HG02852 (cell line): ENCODE measurements at regions not wholly inside any gene's neighbourhood (a gene's known extent, or its start where the extent isn't known, plus 50 kb on each side); places are given as distances from the start of the nearest gene placed in this dataset.
"Not testable (repeated sequence)": the region's sequence is repeated elsewhere in the genome, so short reads cannot be mapped to it uniquely, and the experiment has no call there.

Experiments used
- ATAC-seq: cut with Tn5 transposase; IDR thresholded peaks from one replicate; pipeline ENCODE4 v1.9.1; 2021; ENCODE audit warnings: mild to moderate bottlenecking, moderate library complexity; ENCODE audit not compliant: unreplicated experiment

- ATAC-seq, result no peak
Observed at GRCh38 chr9:124124729-124125650, 113.4 kb downstream of the LHX2 start.

- ATAC-seq, result no peak
Observed at GRCh38 chr9:124125651-124125977, 114.0 kb downstream of the LHX2 start.

GRCh38 chr9:124126648-124127646, 115.4 kb downstream of the LHX2 start:
- no peak for ATAC-seq

GRCh38 chr9:124128568-124129166, 117.1 kb downstream of the LHX2 start:
- ATAC-seq, result no peak

DNA sequence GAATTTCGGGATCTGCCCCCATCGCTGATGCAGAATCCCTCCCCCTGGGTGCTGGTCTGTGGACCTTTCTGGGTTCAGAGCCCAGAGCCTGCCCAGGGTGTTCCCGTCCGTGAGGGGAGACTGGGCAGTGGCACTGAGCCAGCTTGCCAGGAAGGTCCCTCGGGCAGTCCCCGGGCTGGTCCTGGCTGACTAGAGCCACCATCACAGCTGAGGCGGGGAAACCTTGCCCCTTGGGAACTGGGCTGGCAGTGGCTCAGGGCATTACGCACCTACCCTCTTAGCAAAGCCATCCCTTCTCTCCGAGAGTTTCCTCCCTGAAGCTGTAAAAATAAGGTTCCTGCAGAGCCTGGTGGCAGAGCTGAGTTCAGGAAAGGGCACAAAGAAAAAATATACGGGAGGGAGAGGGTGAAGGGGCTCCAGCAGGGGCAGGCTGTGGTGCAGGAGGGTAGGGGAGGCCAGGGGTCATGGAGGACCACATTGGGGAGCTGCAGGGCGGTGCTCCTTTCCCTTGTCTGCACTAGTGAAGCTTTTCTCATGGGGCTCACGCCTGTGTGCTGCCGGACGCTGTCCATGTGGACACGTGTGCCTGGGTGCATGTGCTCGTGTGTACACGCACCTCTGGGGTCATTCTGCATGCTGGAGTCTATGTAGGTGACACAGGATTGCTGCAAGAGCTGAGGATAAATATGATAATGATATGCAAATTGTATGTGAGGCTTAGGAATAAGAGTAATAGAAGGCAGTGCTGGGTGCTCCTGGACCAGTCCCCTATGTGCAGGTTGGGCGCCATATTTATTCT, 118.9 kb downstream of the LHX2 start:
- ATAC-seq, result no peak

DNA sequence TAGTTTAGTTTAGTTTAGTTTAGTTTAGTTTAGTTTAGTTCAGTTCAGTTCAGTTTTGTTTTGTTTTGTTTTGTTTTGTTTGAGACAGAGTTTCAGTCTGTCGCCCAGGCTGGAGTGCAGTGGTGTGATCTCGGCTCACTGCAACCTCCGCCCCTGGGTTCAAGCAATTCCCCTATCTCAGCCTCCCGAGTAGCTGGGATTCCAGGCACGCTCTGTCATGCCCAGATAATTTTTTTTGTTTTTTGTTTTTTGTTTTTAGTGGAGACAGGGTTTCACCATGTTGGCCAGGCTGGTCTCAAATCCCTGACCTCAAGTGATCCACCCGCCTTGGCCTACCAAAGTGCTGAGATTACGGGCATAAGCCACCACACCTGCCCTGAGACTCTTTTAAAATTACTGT, 120.0 kb downstream of the LHX2 start:
- not testable (repeated sequence) for ATAC-seq

DNA sequence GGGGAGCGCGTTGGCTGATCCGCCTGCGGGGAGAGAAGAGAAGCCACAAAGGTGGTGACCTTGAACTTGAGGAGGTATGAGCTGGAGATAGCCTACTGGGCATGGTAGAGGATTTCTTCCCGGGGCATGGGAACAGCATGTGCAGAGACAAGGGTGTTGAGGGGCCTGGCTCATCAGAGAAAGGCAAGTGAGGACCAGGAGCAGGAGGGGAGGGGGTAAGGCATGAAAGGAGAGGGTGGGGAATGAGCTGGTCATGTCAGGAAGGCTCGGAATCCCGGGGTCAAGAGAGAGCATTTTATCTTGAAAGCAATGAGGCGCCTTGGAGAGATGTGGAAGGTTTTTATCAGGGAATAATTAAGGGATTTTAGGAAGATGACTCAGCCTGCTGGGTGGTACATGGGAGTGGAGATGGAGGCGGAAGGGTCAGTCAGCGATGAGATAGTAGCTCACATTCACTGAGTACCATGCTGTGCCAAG, 121.1 kb downstream of the LHX2 start:
- no peak for ATAC-seq

- no peak for ATAC-seq
Observed at GRCh38 chr9:124133727-124134126, 122.2 kb downstream of the LHX2 start.

DNA sequence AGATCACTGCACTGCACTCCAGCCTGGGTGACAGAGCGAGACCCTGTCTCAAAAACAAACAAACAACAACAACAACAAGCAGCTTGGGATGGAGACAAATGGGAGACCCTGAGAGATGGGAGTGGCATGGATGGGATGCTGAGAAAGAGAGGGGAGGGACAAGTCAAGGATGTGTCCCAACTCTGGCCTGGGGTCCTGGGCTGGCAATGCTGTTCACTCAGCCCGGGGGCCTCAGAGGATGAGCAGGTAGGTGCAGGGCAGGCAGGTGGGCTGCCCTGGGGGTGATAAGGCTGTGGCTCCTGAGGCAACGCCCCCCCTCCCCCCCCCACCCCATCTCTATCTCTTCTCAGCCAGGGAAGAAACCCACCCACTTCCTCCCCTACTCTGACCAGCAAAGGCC, 123.0 kb downstream of the LHX2 start:
- ATAC-seq, result no peak

DNA sequence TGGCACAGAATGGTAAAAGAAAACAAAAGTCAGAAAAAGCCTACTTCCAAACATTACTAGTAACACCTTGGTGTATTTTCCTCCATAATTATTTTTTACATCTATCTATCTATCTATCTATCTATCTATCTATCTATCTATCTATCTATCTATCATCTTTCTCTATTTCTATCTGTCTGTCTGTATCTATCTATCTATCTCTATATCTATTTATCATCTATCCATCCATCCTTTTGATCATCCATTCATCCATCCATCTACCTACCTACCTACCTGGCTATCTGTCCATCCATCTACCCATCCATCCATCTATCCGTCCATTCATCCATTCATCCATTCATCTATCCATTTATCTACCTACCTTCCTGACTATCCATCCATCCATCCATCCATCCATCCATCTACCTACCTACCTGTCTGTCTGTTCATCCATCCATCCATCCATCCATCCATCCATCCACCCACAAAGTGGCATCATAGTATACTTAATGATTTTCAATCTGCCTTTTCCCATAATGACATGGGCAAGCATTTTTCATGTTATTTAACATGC, 121.9 kb upstream of the NEK6 start:
- ATAC-seq, result no peak

- peak; percentile 87 for ATAC-seq
Observed at GRCh38 chr9:124137009-124137943, 120.5 kb upstream of the NEK6 start.

DNA sequence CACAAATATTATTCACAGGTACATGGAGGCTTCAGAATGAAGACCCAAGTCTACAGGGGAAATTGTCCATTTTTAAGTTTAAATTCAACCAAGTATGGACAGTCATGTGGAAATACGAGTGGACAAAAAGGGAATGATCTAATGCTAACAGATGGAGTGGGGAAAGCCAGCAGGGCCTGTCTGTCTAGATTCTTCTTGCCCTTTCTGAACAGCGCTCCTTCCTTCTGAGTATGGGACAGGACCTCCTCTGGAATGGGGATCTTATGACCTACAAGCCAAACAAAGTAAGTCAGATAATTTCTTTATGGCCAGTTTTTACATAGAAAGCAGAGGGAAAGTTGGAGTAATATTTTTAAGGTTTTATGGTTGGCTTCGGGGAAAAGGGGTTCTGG, 119.8 kb upstream of the NEK6 start:
- ATAC-seq, result no peak

DNA sequence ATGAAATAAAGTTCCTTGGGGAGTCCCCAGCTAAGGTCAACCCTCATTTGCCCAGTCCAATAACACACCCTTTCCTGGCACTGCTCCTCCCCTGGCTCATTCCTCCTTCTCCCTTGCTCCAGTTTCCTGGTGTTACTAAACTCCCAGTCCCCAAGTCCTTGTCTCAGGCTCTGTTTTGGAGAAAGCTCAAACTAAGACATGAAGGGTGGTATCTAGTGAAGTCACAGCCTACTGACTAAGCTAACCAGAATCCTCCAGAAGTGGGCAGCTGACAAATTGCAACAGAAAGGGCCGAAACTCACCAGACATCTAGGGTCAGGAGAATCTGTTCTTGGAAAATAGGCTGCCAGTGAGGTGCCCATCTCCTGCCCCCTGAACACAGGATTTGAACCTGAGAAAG, 118.7 kb upstream of the NEK6 start:
- no peak for ATAC-seq

DNA sequence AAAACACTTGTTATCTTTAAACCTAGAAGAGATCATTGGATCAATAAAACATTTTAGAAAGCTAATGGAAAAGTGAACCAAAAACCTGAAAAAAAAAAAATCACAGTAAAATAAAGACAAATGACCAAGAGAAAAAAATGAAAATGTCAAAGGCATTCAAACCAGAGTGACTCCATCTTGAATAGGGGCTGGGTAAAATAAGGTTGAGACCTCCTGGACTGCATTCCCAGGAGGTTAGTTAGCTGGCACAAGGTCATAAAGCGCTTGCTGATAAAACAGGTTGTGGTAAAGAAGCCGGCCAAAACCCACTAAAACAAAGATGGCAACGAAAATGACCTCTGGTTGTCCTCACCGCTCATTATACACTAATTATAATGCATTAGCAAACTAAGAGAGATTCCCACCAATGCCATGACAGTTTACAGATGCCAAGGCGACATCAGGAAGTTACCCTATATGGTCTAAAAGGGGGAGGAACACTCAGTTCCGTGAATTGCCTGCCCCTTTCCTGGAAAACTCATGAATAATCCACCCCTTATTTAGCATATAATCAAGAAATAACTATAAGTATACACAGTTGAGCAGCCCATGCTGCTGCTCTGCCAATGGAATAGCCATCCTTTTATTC, 116.7 kb upstream of the NEK6 start:
- no peak for ATAC-seq

DNA sequence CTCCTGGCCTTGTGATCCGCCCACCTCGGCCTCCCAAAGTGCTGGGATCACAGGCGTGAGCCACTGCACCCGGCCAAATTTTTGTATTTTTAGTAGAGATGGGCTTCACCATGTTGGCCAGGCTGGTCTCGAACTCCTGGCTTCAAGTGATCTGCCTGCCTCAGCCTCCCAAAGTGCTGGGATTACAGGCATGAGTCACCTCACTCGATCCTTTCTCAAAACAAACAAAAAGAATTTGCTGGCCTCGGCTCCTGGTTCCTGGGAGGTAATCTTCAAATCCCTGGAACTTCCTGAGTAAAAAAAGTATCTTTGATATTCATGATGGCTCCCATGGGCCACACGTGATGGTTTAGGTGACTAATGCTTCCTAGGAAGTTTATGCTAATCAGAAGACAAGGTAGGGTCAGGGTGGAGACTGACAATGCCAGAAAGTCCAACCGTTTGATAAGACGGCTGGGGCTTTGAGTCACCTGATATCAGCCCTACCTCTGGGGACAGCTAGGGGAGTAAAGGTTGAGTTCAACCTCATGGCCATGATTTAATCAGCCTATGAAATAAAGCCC, 113.1 kb upstream of the NEK6 start:
- not testable (repeated sequence) for ATAC-seq

GRCh38 chr9:124146031-124146561, 111.7 kb upstream of the NEK6 start:
- ATAC-seq, result no peak

GRCh38 chr9:124149992-124150391, 107.8 kb upstream of the NEK6 start:
- ATAC-seq, result no peak

DNA sequence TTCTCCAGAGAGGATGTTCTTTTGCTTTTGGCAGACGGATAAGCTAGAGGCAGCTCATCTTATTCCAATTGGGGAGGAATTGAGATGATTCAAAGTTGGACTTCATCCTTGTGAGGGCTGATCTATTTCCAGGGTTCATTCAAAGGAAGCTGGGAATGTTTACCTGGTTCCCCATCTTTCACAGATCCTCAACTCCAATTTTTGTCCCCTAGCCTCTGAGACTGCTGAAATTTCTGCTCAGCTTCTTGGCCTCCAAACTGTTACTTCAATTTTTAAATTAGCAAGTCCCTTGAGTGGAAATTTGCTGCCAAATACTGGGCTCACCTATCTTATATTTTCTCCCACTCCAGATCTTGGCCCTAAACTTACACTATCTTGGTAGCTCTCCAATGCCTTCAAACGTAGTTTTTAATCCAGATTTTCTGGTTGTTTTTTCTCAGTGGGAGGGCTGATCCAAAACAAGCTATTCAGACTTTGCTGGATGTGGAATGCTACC, 93.9 kb upstream of the NEK6 start:
- ATAC-seq, result no peak
